Thoracic aorta (tissue), 2 donors: ENCODE measurements at regions not wholly inside any gene's neighbourhood (a gene's known extent, or its start where the extent isn't known, plus 50 kb on each side); places are given as distances from the start of the nearest gene placed in this dataset.

Source experiments
- ATAC-seq: fragments of 150-250 bp; one replicate; pipeline ENCODE4 v1.8.0; 2017; ENCODE audit warnings: low read depth; ENCODE audit not compliant: insufficient number of reproducible peaks, low FRiP score
- DNase-seq: peaks from one replicate; pipeline ENCODE4 v3.0.0-alpha.2; 2020; ENCODE audit warnings: low spot score
- H3K27ac ChIP-seq, 2 donors: fragments of 200-600 bp; sonication (generic); 1 replicate in 1 of 2; 2 replicates in 1 of 2; pipeline ENCODE4 v1.5.1; 2016; ENCODE audit warnings: mild to moderate bottlenecking in 2 of 2, moderate library complexity in 2 of 2
- H3K27me3 ChIP-seq: fragments of 200-600 bp; sonication (generic); replicated peaks from 2 replicates; pipeline ENCODE4 v1.6.0; 2016; ENCODE audit warnings: mild to moderate bottlenecking; ENCODE audit not compliant: insufficient read depth
- H3K36me3 ChIP-seq: fragments of 200-600 bp; sonication (generic); one replicate; pipeline ENCODE4 v1.5.1; 2016
- H3K4me1 ChIP-seq, 2 donors: fragments of 200-600 bp; sonication (generic); 1 replicate in 1 of 2; 2 replicates in 1 of 2; pipeline versions ENCODE4 v1.5.1 to v1.6.0; 2016; ENCODE audit warnings: low read depth in 2 of 2, mild to moderate bottlenecking in 1 of 2; ENCODE audit not compliant: control insufficient read depth in 1 of 2
- H3K4me3 ChIP-seq: fragments of 200-600 bp; sonication (generic); 2 replicates; pipeline ENCODE4 v1.5.1; 2016; ENCODE audit warnings: mild to moderate bottlenecking
- H3K9me3 ChIP-seq: fragments of 200-600 bp; sonication (generic); 2 replicates; pipeline ENCODE4 v1.5.1; 2016
- CTCF ChIP-seq: fragments of 200-600 bp; sonication (generic); IDR thresholded peaks from one replicate; pipeline ENCODE4 v1.5.1; 2019; ENCODE audit warnings: antibody characterized with exemption

- ATAC-seq: no peak
- Histone ChIP-seq H3K27ac (no peak overlapping the region), H3K27me3 (no peaks in the 10 kb centered on the region), H3K9me3 (no peaks in the 10 kb centered on the region), H3K4me1 (peaks cover 6 to 31% of the 10 kb centered on the region in 2 donors), H3K4me3 (no peak overlapping the region), H3K36me3 (no peaks in the 10 kb centered on the region)
- no peak for TF ChIP-seq CTCF
- DNase-seq: no peak
These were observed 74.4 kb downstream of the LUZP4 start for GRCh38 chrX:115363897-115364296.

GRCh38 chrX:115364670-115365069 is 75.2 kb downstream of the LUZP4 start:
- Histone ChIP-seq H3K27me3 (no peaks in the 10 kb centered on the region), H3K4me3 (no peak overlapping the region), H3K36me3 (no peaks in the 10 kb centered on the region), H3K4me1 (peaks cover 6 to 33% of the 10 kb centered on the region in 2 donors), H3K27ac (peak overlapping the region in 1 of 2 donors; percentile 55), H3K9me3 (no peaks in the 10 kb centered on the region)
- no peak for TF ChIP-seq CTCF
- DNase-seq (no peak), ATAC-seq (no peak)

- H3K27ac ChIP-seq: peak overlapping the region in 1 of 2 donors; percentile 65
- no peaks in the 10 kb centered on the region for H3K27me3 ChIP-seq
- no peaks in the 10 kb centered on the region for H3K9me3 ChIP-seq
- ATAC-seq (no peak), DNase-seq (no peak)
- H3K4me1 ChIP-seq: peaks cover 3 to 32% of the 10 kb centered on the region in 2 donors
- no peaks in the 10 kb centered on the region for H3K36me3 ChIP-seq
- no peak for TF ChIP-seq CTCF
- no peak overlapping the region for H3K4me3 ChIP-seq
These were observed 77.0 kb downstream of the LUZP4 start for GRCh38 chrX:115366535-115366934.

GRCh38 chrX:115367455-115367854 is 77.9 kb downstream of the LUZP4 start:
- Histone ChIP-seq H3K4me1 (peaks cover 3 to 40% of the 10 kb centered on the region in 2 donors), H3K4me3 (no peak overlapping the region), H3K9me3 (no peaks in the 10 kb centered on the region), H3K27me3 (no peaks in the 10 kb centered on the region), H3K36me3 (no peaks in the 10 kb centered on the region), H3K27ac (peak overlapping the region; percentile 51 to 65)
- DNase-seq (peak; percentile 3), ATAC-seq (peak; percentile 65)
- no peak for TF ChIP-seq CTCF

- H3K36me3 ChIP-seq: no peaks in the 10 kb centered on the region
- DNase-seq (no peak), ATAC-seq (no peak)
- no peak for TF ChIP-seq CTCF
- H3K4me1 ChIP-seq: peaks cover 3 to 44% of the 10 kb centered on the region in 2 donors
- no peak overlapping the region for H3K4me3 ChIP-seq
- no peaks in the 10 kb centered on the region for H3K27me3 ChIP-seq
- H3K9me3 ChIP-seq: no peaks in the 10 kb centered on the region
- H3K27ac ChIP-seq: peak overlapping the region; percentile 51 to 65
These were observed 78.4 kb downstream of the LUZP4 start for GRCh38 chrX:115367951-115368350.
